ENCODE measurements at regions not wholly inside any gene's neighbourhood (a gene's known extent, or its start where the extent isn't known, plus 50 kb on each side); places are given as distances from the start of the nearest gene placed in this dataset.

DNA sequence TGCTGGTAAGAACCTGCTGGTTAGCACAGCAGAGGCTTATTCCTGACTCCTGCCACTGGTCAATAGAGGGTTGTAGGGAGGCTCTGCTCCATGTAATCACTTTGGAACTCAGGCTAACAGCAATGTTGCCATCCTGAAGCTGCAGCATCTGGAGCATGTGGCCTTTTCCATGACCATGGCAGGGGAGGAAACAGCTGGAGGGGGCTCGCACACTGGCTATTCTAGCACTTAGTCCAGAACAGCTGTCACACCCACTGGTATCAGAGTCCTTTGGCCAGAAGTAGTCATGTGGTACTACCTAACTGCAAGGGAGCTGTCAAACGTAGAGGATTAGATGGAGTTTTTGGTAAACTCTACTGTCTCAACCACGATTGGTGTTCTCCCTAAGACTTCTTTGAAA lies 450.0 kb downstream of the RPS24 start:
- intact Hi-C loops (cut with micrococcal nuclease) = no loop called here
- ChIA-PET POLR2A (no interaction called here), CTCF (no interaction called here)
- Mint-ChIP-seq H3K4me1 (no peaks in the 10 kb centered on the region), H3K27ac (no peak overlapping the region), H3K27me3 (peaks cover 40% of the 10 kb centered on the region), H3K4me3 (no peak overlapping the region), H3K9me3 (ENCODE audit: insufficient read depth) (no peaks in the 10 kb centered on the region)
- no peak overlapping the region for H3K27ac ChIP-seq (ENCODE audit: low read length in 2 of 2)
- TF ChIP-seq, protein P1, sequence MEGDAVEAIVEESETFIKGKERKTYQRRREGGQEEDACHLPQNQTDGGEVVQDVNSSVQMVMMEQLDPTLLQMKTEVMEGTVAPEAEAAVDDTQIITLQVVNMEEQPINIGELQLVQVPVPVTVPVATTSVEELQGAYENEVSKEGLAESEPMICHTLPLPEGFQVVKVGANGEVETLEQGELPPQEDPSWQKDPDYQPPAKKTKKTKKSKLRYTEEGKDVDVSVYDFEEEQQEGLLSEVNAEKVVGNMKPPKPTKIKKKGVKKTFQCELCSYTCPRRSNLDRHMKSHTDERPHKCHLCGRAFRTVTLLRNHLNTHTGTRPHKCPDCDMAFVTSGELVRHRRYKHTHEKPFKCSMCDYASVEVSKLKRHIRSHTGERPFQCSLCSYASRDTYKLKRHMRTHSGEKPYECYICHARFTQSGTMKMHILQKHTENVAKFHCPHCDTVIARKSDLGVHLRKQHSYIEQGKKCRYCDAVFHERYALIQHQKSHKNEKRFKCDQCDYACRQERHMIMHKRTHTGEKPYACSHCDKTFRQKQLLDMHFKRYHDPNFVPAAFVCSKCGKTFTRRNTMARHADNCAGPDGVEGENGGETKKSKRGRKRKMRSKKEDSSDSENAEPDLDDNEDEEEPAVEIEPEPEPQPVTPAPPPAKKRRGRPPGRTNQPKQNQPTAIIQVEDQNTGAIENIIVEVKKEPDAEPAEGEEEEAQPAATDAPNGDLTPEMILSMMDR (IDR thresholded peaks at IDR 0.05) = no peak
- TF ChIP-seq EZH2 (IDR thresholded peaks at IDR 0.05; ENCODE audit: borderline replicate concordance, insufficient read depth, low read depth, low read length, poor library complexity, severe bottlenecking) = no peak
- H3K9ac ChIP-seq (ENCODE audit: low read length) = no peak overlapping the region
- DNase-seq (no peak), ATAC-seq (ENCODE audit: low read depth) (no peak)
- H3K9me3 ChIP-seq (ENCODE audit: control extremely low read depth in 1 of 3, control insufficient read depth in 2 of 3, insufficient read depth in 1 of 3, low read length in 2 of 3) = peaks cover 0 to under 1% (median 0%) of the 10 kb centered on the region in 3 donors
- H4K20me1 ChIP-seq (ENCODE audit: control insufficient read depth, insufficient read depth, low read length, poor library complexity, severe bottlenecking) = no peaks in the 10 kb centered on the region
- 93% methylated on average over 2 of the region's 3 CpGs for WGBS (ENCODE audit: insufficient coverage)
- H2AFZ ChIP-seq (ENCODE audit: insufficient read depth, low read depth, low read length, poor library complexity, severe bottlenecking) = no peak overlapping the region
- H3K27me3 ChIP-seq (replicated peaks in 1 of 4; ENCODE audit: control extremely low read depth in 1 of 4, control insufficient read depth in 3 of 4, insufficient read depth in 4 of 4, low read length in 3 of 4) = peaks cover 0 to 7% (median 4%) of the 10 kb centered on the region in 4 experiments
- H3K79me2 ChIP-seq (ENCODE audit: control insufficient read depth, insufficient read depth, low read length) = no peaks in the 10 kb centered on the region
- no peak overlapping the region for H3K4me3 ChIP-seq (ENCODE audit: control extremely low read depth in 1 of 5, extremely low read depth in 1 of 5, insufficient read depth in 1 of 5, low read depth in 2 of 5, low read length in 4 of 5)
- H3K4me1 ChIP-seq (ENCODE audit: control insufficient read depth in 2 of 2, insufficient read depth in 2 of 2, low read length in 2 of 2) = no peaks in the 10 kb centered on the region
- no peaks in the 10 kb centered on the region for H3K36me3 ChIP-seq (replicated peaks in 1 of 2; ENCODE audit: control extremely low read depth in 1 of 2, control insufficient read depth in 1 of 2, extremely low read depth in 1 of 2, insufficient read depth in 2 of 2, low read length in 1 of 2)
- no peak overlapping the region for H3K4me2 ChIP-seq (replicated peaks; ENCODE audit: low read depth, low read length, poor library complexity, severe bottlenecking)

DNA sequence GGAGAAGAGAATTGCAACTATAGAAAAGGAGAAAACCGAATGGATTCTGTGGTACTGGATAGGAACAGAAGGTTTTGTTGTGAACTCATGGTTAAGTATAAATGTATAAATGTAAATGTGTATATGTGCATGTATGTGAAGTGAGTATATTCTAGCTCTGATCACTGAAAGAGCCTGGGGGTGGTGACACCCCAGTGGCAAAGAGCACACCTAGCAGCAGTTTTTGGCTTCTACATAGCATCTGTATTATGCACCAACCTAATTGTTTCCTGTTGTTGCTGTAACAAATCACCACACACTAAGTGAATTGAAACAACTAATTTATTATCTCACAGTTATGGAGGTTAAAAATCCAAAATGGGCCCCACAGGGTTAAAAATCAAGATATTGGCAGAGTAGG lies 455.4 kb downstream of the RPS24 start:
- no peaks in the 10 kb centered on the region for H4K20me1 ChIP-seq (ENCODE audit: control insufficient read depth, insufficient read depth, low read length, poor library complexity, severe bottlenecking)
- H3K4me2 ChIP-seq (replicated peaks; ENCODE audit: low read depth, low read length, poor library complexity, severe bottlenecking) = no peak overlapping the region
- H3K4me3 ChIP-seq (ENCODE audit: control extremely low read depth in 1 of 5, extremely low read depth in 1 of 5, insufficient read depth in 1 of 5, low read depth in 2 of 5, low read length in 4 of 5) = no peak overlapping the region
- no peaks in the 10 kb centered on the region for H3K79me2 ChIP-seq (ENCODE audit: control insufficient read depth, insufficient read depth, low read length)
- Mint-ChIP-seq H3K27me3 (peaks cover 44% of the 10 kb centered on the region), H3K9me3 (ENCODE audit: insufficient read depth) (peaks cover 4% of the 10 kb centered on the region), H3K4me3 (no peak overlapping the region), H3K27ac (no peak overlapping the region), H3K4me1 (no peaks in the 10 kb centered on the region)
- H3K27me3 ChIP-seq (replicated peaks in 1 of 4; ENCODE audit: control extremely low read depth in 1 of 4, control insufficient read depth in 3 of 4, insufficient read depth in 4 of 4, low read length in 3 of 4) = peaks cover 0 to 6% (median 2%) of the 10 kb centered on the region in 4 experiments
- H3K9ac ChIP-seq (ENCODE audit: low read length) = no peak overlapping the region
- DNase-seq (no peak), ATAC-seq (ENCODE audit: low read depth) (no peak)
- intact Hi-C loops (cut with micrococcal nuclease) = no loop called here
- H3K27ac ChIP-seq (ENCODE audit: low read length in 2 of 2) = no peak overlapping the region
- CTCF ChIA-PET = no interaction called here
- no peak overlapping the region for H2AFZ ChIP-seq (ENCODE audit: insufficient read depth, low read depth, low read length, poor library complexity, severe bottlenecking)
- H3K9me3 ChIP-seq (ENCODE audit: control extremely low read depth in 1 of 3, control insufficient read depth in 2 of 3, insufficient read depth in 1 of 3, low read length in 2 of 3) = peaks cover 0 to 14% (median 12%) of the 10 kb centered on the region in 3 donors
- 78% methylated on average over 1 of the region's 1 CpG for WGBS (ENCODE audit: insufficient coverage)
- H3K4me1 ChIP-seq (ENCODE audit: control insufficient read depth in 2 of 2, insufficient read depth in 2 of 2, low read length in 2 of 2) = no peaks in the 10 kb centered on the region
- TF ChIP-seq EZH2 (IDR thresholded peaks at IDR 0.05; ENCODE audit: borderline replicate concordance, insufficient read depth, low read depth, low read length, poor library complexity, severe bottlenecking) = no peak
- TF ChIP-seq, protein P1 (IDR thresholded peaks at IDR 0.05) = no peak
- POLR2A ChIA-PET = no interaction called here
- no peaks in the 10 kb centered on the region for H3K36me3 ChIP-seq (replicated peaks in 1 of 2; ENCODE audit: control extremely low read depth in 1 of 2, control insufficient read depth in 1 of 2, extremely low read depth in 1 of 2, insufficient read depth in 2 of 2, low read length in 1 of 2)
